IMR-90 (cell line): ENCODE measurements at regions not wholly inside any gene's neighbourhood (a gene's known extent, or its start where the extent isn't known, plus 50 kb on each side); places are given as distances from the start of the nearest gene placed in this dataset.

Source experiments
- ATAC-seq: fragments of 200-7000 bp; cut with Tn5 transposase; 2 replicates; pipeline ENCODE4 v1.9.1; 2020; ENCODE audit warnings: low read depth, mild to moderate bottlenecking, moderate library complexity
- BruUV-seq: library from RNA; stranded (reverse); fragments of 400-500 nt; replicated peaks from 2 replicates; lab custom pipeline; 2021; lab: Mats Ljungman, UMichigan
- CTCF ChIA-PET: fragments of 300-600 bp; formaldehyde crosslinking; extraction: SDS; loops from one replicate; lab custom pipeline; 2021; ENCODE audit warnings: antibody characterized with exemption; lab: Yijun Ruan, JAX
- POLR2A ChIA-PET: fragments of 300-600 bp; sonication (Branson Sonifier 250); formaldehyde crosslinking; loops from one replicate; lab custom pipeline; 2022; ENCODE audit warnings: antibody characterized with exemption; ENCODE audit not compliant: unreplicated experiment; lab: Charles Lee
- DNase-seq: peaks from one replicate; pipeline ENCODE4 v3.0.0; 2013
- H2AFZ ChIP-seq: replicated peaks from 2 replicates; pipeline ENCODE3; 2013; ENCODE audit warnings: low read length, mild to moderate bottlenecking; ENCODE audit not compliant: poor library complexity
- H2AK5ac ChIP-seq: 2 replicates; pipeline ENCODE4 v1.6.1; 2013; ENCODE audit warnings: low read depth, low read length, inconsistent platforms
- H2AK9ac ChIP-seq: replicated peaks from 2 replicates; pipeline ENCODE3; 2013; ENCODE audit warnings: mild to moderate bottlenecking, low read depth, low read length, moderate library complexity; ENCODE audit not compliant: poor library complexity
- H2BK120ac ChIP-seq: 2 replicates; pipeline ENCODE4 v1.6.1; 2013; ENCODE audit warnings: low read depth, low read length, inconsistent platforms
- H2BK15ac ChIP-seq: 3 replicates; pipeline ENCODE4 v1.6.1; 2013; ENCODE audit warnings: low read depth, low read length, inconsistent platforms
- H2BK20ac ChIP-seq: 2 replicates; pipeline ENCODE4 v1.6.1; 2013; ENCODE audit warnings: low read depth, mild to moderate bottlenecking, inconsistent platforms, low read length, moderate library complexity
- H2BK5ac ChIP-seq: 2 replicates; pipeline ENCODE4 v1.6.1; 2013; ENCODE audit warnings: mild to moderate bottlenecking, low read depth, low read length, inconsistent platforms; ENCODE audit not compliant: poor library complexity, severe bottlenecking
- H3K14ac ChIP-seq: replicated peaks from 2 replicates; pipeline ENCODE4 v1.6.1; 2013; ENCODE audit warnings: low read depth, low read length, inconsistent platforms
- H3K18ac ChIP-seq: 2 replicates; pipeline ENCODE4 v1.6.1; 2013; ENCODE audit warnings: low read depth, low read length, control low read depth
- H3K23ac ChIP-seq: 2 replicates; pipeline ENCODE4 v1.6.1; 2013; ENCODE audit warnings: low read depth, low read length, inconsistent platforms
- H3K27ac ChIP-seq: 2 replicates; pipeline ENCODE4 v1.5.1; 2013; ENCODE audit warnings: mild to moderate bottlenecking, control low read depth, low read length; ENCODE audit not compliant: insufficient read depth
- H3K27me3 ChIP-seq: 2 replicates; pipeline ENCODE4 v1.6.1; 2013; ENCODE audit warnings: low read length; ENCODE audit not compliant: control insufficient read depth, insufficient read depth
- H3K36me3 ChIP-seq: 2 replicates; pipeline ENCODE4 v1.6.1; 2013; ENCODE audit warnings: low read length, mixed read lengths; ENCODE audit not compliant: control insufficient read depth, insufficient read depth
- H3K4ac ChIP-seq: 2 replicates; pipeline ENCODE4 v1.6.1; 2013; ENCODE audit warnings: low read depth, low read length, inconsistent platforms
- H3K4me1 ChIP-seq: 2 replicates; pipeline ENCODE4 v1.6.1; 2013; ENCODE audit warnings: low read length, mixed read lengths; ENCODE audit not compliant: control insufficient read depth, insufficient read depth
- H3K4me2 ChIP-seq: 2 replicates; pipeline ENCODE4 v1.6.1; 2013; ENCODE audit warnings: low read depth, mild to moderate bottlenecking, control low read depth, low read length, moderate library complexity
- H3K4me3 ChIP-seq: 2 replicates; pipeline ENCODE4 v1.5.1; 2013; ENCODE audit warnings: low read depth, mild to moderate bottlenecking, control low read depth, low read length, moderate library complexity; ENCODE audit not compliant: insufficient read depth
- H3K56ac ChIP-seq: 2 replicates; pipeline ENCODE4 v1.6.1; 2013; ENCODE audit warnings: low read length, inconsistent platforms; ENCODE audit not compliant: insufficient read depth; ENCODE audit errors: extremely low read depth
- H3K79me1 ChIP-seq, 2 experiments: 2 replicates each; pipeline ENCODE4 v1.6.1; 2013; ENCODE audit warnings: low read length in 2 of 2, inconsistent platforms in 1 of 2, low read depth in 1 of 2
- H3K9ac ChIP-seq: 2 replicates; pipeline ENCODE4 v1.6.1; 2013; ENCODE audit warnings: low read depth, low read length, control low read depth
- H3K9me1 ChIP-seq: 2 replicates; pipeline ENCODE4 v1.6.1; 2013; ENCODE audit warnings: low read length, inconsistent platforms; ENCODE audit not compliant: insufficient read depth
- H3K9me3 ChIP-seq: 2 replicates; pipeline ENCODE4 v1.6.1; 2013; ENCODE audit warnings: low read length; ENCODE audit not compliant: control insufficient read depth, insufficient read depth
- H4K20me1 ChIP-seq: 2 replicates; pipeline ENCODE4 v1.6.1; 2013; ENCODE audit warnings: low read length, inconsistent platforms; ENCODE audit not compliant: insufficient read depth
- H4K5ac ChIP-seq: 2 replicates; pipeline ENCODE4 v1.6.1; 2013; ENCODE audit warnings: mild to moderate bottlenecking, low read depth, low read length, control low read depth
- H4K8ac ChIP-seq, 2 experiments: 2 replicates each; pipeline ENCODE4 v1.6.1; 2013; ENCODE audit warnings: low read depth in 2 of 2, low read length in 2 of 2, control low read depth in 1 of 2, inconsistent platforms in 1 of 2
- H4K91ac ChIP-seq: 2 replicates; pipeline ENCODE4 v1.6.1; 2013; ENCODE audit warnings: low read depth, low read length, inconsistent platforms; ENCODE audit not compliant: insufficient read depth
- BHLHE40 ChIP-seq: fragments of 150-350 bp; IDR thresholded peaks from 2 replicates; pipeline ENCODE4 v1.6.1; 2016; ENCODE audit warnings: mild to moderate bottlenecking, low read depth, low read length
- CHD1 ChIP-seq: IDR thresholded peaks from 2 replicates; pipeline ENCODE4 v1.6.1; 2012; ENCODE audit warnings: low read depth, low read length, improper control_type of control experiment
- CTCF ChIP-seq: conservative IDR thresholded peaks from 2 replicates; pipeline ENCODE4 v1.5.1; 2012; ENCODE audit warnings: mild to moderate bottlenecking, low read depth, low read length, improper control_type of control experiment
- ELK1 ChIP-seq: fragments of 150-350 bp; IDR thresholded peaks from 2 replicates; pipeline ENCODE4 v1.6.1; 2016; ENCODE audit warnings: low read depth, mild to moderate bottlenecking, low read length, moderate library complexity, borderline replicate concordance
- FOS ChIP-seq: fragments of 150-350 bp; IDR thresholded peaks from 2 replicates; pipeline ENCODE4 v1.6.1; 2016; ENCODE audit warnings: low read depth, low read length
- MAFK ChIP-seq: IDR thresholded peaks from 2 replicates; pipeline ENCODE4 v1.6.1; 2012; ENCODE audit warnings: low read depth, low read length, improper control_type of control experiment
- MAZ ChIP-seq: IDR thresholded peaks from 2 replicates; pipeline ENCODE4 v1.6.1; 2012; ENCODE audit warnings: low read depth, mild to moderate bottlenecking, low read length, improper control_type of control experiment, moderate library complexity, borderline replicate concordance
- NFE2L2 ChIP-seq: fragments of 150-350 bp; IDR thresholded peaks from 2 replicates; pipeline ENCODE4 v1.6.1; 2016; ENCODE audit warnings: low read depth, mild to moderate bottlenecking, low read length
- RAD21 ChIP-seq: IDR thresholded peaks from 2 replicates; pipeline ENCODE4 v1.6.1; 2012; ENCODE audit warnings: low read length, improper control_type of control experiment
- RFX5 ChIP-seq: IDR thresholded peaks from 2 replicates; pipeline ENCODE4 v1.8.0; 2012; ENCODE audit warnings: low read depth, mild to moderate bottlenecking, low read length, moderate library complexity
- SMC3 ChIP-seq: fragments of 150-350 bp; IDR thresholded peaks from 2 replicates; pipeline ENCODE4 v1.6.1; 2016; ENCODE audit warnings: low read depth, mild to moderate bottlenecking, antibody characterized with exemption, low read length, moderate library complexity
- WGBS, 2 experiments: methylation state at CpG; one replicate each; pipeline versions ENCODE4 v1.1.5 to v1.1.7; 2013; ENCODE audit warnings: missing lambda C conversion rate in 2 of 2; ENCODE audit not compliant: insufficient read length in 1 of 2; ENCODE audit errors: extremely low coverage in 2 of 2; 5-methylcytosine and 5-hydroxymethylcytosine counted together
- dilution Hi-C: fragments of 300-500 bp; cut with HindIII; formaldehyde crosslinking; loops from one replicate; pipeline ENCODE4 v1.14.3; 2018; ENCODE audit warnings: low sequenced_read_pairs; ENCODE audit not compliant: unreplicated experiment
- in situ Hi-C: fragments of 300-500 bp; cut with MboI; formaldehyde crosslinking; loops from 3 replicates; pipeline ENCODE4 v1.14.3; 2019; ENCODE audit warnings: low sequenced_read_pairs, inconsistent platforms, mixed read lengths
- intact Hi-C: fragments of 100-400 bp; cut with micrococcal nuclease; formaldehyde crosslinking; loops from 2 replicates; pipeline ENCODE4 v1.10.0; 2022

- Histone ChIP-seq H4K20me1 (no peaks in the 10 kb centered on the region), H3K4me2 (0 out of 2 replicates have a peak overlapping the region, but pooled peaks have one; percentile 41), H3K18ac (peak overlapping the region; percentile 94), H3K14ac (peak overlapping the region; percentile 69), H3K23ac (no peak overlapping the region), H2BK5ac (peak overlapping the region; percentile 73), H4K8ac (peak overlapping the region in 1 of 2 experiments; percentile 54; a peak in 2 of 4 replicates), H2BK15ac (peak overlapping the region; percentile 36; the same call in 1 of the 3 replicates), H3K27me3 (no peaks in the 10 kb centered on the region), H2AK9ac (peak overlapping the region; percentile 91), H3K4ac (peak overlapping the region; percentile 6), H3K9me3 (no peaks in the 10 kb centered on the region), H3K9ac (no peak overlapping the region), H3K36me3 (no peaks in the 10 kb centered on the region), H4K91ac (peak overlapping the region; percentile 51; the same call in 1 of the 2 replicates), H2BK120ac (peak overlapping the region; percentile 45), H3K4me3 (no peak overlapping the region), H3K4me1 (peaks cover 4% of the 10 kb centered on the region), H2BK20ac (peak overlapping the region; percentile 3), H2AFZ (peak overlapping the region; percentile 87), H2AK5ac (no peak overlapping the region), H3K9me1 (no peaks in the 10 kb centered on the region), H3K79me1 (no peaks in the 10 kb centered on the region), H4K5ac (peak overlapping the region; percentile 96), H3K27ac (peak overlapping the region; percentile 76; the same call in 1 of the 2 replicates), H3K56ac (no peak overlapping the region)
- no CpG with 5 or more reads among the region's 5 CpGs for WGBS, 2 experiments
- ATAC-seq (peak; percentile 95), DNase-seq (peak; percentile 63)
- TF ChIP-seq BHLHE40 (no peak), CHD1 (no peak), RFX5 (no peak), MAFK (no peak), MAZ (no peak), RAD21 (no peak), SMC3 (no peak), NFE2L2 (no peak), ELK1 (no peak), FOS (no peak), CTCF (no peak)
- intact Hi-C loops (no loop called here), dilution Hi-C loops (no loop called here), in situ Hi-C loops (no loop called here)
- ChIA-PET CTCF (no interaction called here), POLR2A (no interaction called here)
- BruUV-seq: no TSS peak
Observed at GRCh38 chr4:167897116-167897515, 195.2 kb upstream of the ANXA10 start.
